ENCODE measurements at regions not wholly inside any gene's neighbourhood (a gene's known extent, or its start where the extent isn't known, plus 50 kb on each side); places are given as distances from the start of the nearest gene placed in this dataset.

- TF ChIP-seq, protein P1, sequence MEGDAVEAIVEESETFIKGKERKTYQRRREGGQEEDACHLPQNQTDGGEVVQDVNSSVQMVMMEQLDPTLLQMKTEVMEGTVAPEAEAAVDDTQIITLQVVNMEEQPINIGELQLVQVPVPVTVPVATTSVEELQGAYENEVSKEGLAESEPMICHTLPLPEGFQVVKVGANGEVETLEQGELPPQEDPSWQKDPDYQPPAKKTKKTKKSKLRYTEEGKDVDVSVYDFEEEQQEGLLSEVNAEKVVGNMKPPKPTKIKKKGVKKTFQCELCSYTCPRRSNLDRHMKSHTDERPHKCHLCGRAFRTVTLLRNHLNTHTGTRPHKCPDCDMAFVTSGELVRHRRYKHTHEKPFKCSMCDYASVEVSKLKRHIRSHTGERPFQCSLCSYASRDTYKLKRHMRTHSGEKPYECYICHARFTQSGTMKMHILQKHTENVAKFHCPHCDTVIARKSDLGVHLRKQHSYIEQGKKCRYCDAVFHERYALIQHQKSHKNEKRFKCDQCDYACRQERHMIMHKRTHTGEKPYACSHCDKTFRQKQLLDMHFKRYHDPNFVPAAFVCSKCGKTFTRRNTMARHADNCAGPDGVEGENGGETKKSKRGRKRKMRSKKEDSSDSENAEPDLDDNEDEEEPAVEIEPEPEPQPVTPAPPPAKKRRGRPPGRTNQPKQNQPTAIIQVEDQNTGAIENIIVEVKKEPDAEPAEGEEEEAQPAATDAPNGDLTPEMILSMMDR (IDR thresholded peaks at IDR 0.05) = no peak
- TF ChIP-seq EZH2 (IDR thresholded peaks at IDR 0.05) (no peak), EZH2phosphoT487 (IDR thresholded peaks at IDR 0.05) (no peak)
Observed at GRCh38 chr3:159781867-159782266, 206.8 kb upstream of the IL12A start.
